Trophoblast cell (in vitro differentiated cells and primary cell): ENCODE measurements at regions not wholly inside any gene's neighbourhood (a gene's known extent, or its start where the extent isn't known, plus 50 kb on each side); places are given as distances from the start of the nearest gene placed in this dataset.

ENCODE experiments used
- DNase-seq, 2 donors: peaks; one replicate each; pipeline ENCODE4 v3.0.0-alpha.2; 2016
- H2AFZ ChIP-seq: 2 replicates; pipeline ENCODE4 v1.6.1; 2013; ENCODE audit warnings: low read length, moderate library complexity, mild to moderate bottlenecking; ENCODE audit not compliant: insufficient read depth, poor library complexity
- H2AK5ac ChIP-seq: 2 replicates; pipeline ENCODE4 v1.6.1; 2013; ENCODE audit warnings: mild to moderate bottlenecking, low read length
- H2BK120ac ChIP-seq: 2 replicates; pipeline ENCODE4 v1.6.1; 2013; ENCODE audit warnings: low read length, mild to moderate bottlenecking, moderate library complexity; ENCODE audit not compliant: insufficient read depth, poor library complexity
- H2BK12ac ChIP-seq: 2 replicates; pipeline ENCODE4 v1.6.1; 2013; ENCODE audit warnings: mild to moderate bottlenecking, low read length, moderate library complexity
- H2BK5ac ChIP-seq: 2 replicates; pipeline ENCODE4 v1.6.1; 2013; ENCODE audit warnings: low read length, low read depth, moderate library complexity, mild to moderate bottlenecking; ENCODE audit not compliant: poor library complexity
- H3K14ac ChIP-seq: 2 replicates; pipeline ENCODE4 v1.6.1; 2013; ENCODE audit warnings: mild to moderate bottlenecking, low read length
- H3K18ac ChIP-seq: 2 replicates; pipeline ENCODE4 v1.6.1; 2013; ENCODE audit warnings: mild to moderate bottlenecking, low read length
- H3K23ac ChIP-seq: 2 replicates; pipeline ENCODE4 v1.6.1; 2013; ENCODE audit warnings: low read length
- H3K27ac ChIP-seq: 2 replicates; pipeline ENCODE4 v1.5.1; 2013; ENCODE audit warnings: low read depth, mild to moderate bottlenecking, inconsistent platforms, low read length, moderate library complexity
- H3K27me3 ChIP-seq: 2 replicates; pipeline ENCODE4 v1.6.1; 2013; ENCODE audit warnings: inconsistent platforms, mild to moderate bottlenecking, low read length, moderate library complexity; ENCODE audit not compliant: insufficient read depth
- H3K36me3 ChIP-seq, 2 experiments: 1 replicate in 1 of 2; 2 replicates in 1 of 2; pipeline ENCODE4 v1.6.1; 2013; ENCODE audit warnings: low read length in 2 of 2, mild to moderate bottlenecking in 2 of 2, moderate library complexity in 1 of 2; ENCODE audit not compliant: insufficient read depth in 2 of 2, control insufficient read depth in 1 of 2
- H3K4ac ChIP-seq: 2 replicates; pipeline ENCODE4 v1.6.1; 2013; ENCODE audit warnings: low read depth, mild to moderate bottlenecking, low read length, moderate library complexity
- H3K4me1 ChIP-seq, 2 experiments: 1 replicate in 1 of 2; 2 replicates in 1 of 2; pipeline ENCODE4 v1.6.1; 2013; ENCODE audit warnings: low read length in 2 of 2, mild to moderate bottlenecking in 2 of 2, moderate library complexity in 1 of 2; ENCODE audit not compliant: insufficient read depth in 2 of 2, control insufficient read depth in 1 of 2
- H3K4me2 ChIP-seq: 2 replicates; pipeline ENCODE4 v1.6.1; 2013; ENCODE audit warnings: inconsistent platforms, mild to moderate bottlenecking, low read length, moderate library complexity
- H3K4me3 ChIP-seq: 2 replicates; pipeline ENCODE4 v1.5.1; 2013; ENCODE audit warnings: mild to moderate bottlenecking, low read depth, low read length, inconsistent platforms
- H3K79me1 ChIP-seq: one replicate; pipeline ENCODE4 v1.6.1; 2013; ENCODE audit warnings: low read length
- H3K79me2 ChIP-seq: 2 replicates; pipeline ENCODE4 v1.6.1; 2013; ENCODE audit warnings: low read length, mild to moderate bottlenecking; ENCODE audit not compliant: control insufficient read depth, insufficient read depth, poor library complexity
- H3K9ac ChIP-seq: 2 replicates; pipeline ENCODE4 v1.6.1; 2013; ENCODE audit warnings: mild to moderate bottlenecking, low read length
- H3K9me3 ChIP-seq: 2 replicates; pipeline ENCODE4 v1.6.1; 2013; ENCODE audit warnings: low read depth, mild to moderate bottlenecking, control low read depth, inconsistent platforms, low read length; ENCODE audit not compliant: insufficient read depth
- H4K12ac ChIP-seq: 2 replicates; pipeline ENCODE4 v1.6.1; 2013; ENCODE audit warnings: low read depth, mild to moderate bottlenecking, low read length, moderate library complexity
- H4K8ac ChIP-seq: 2 replicates; pipeline ENCODE4 v1.6.1; 2013; ENCODE audit warnings: low read depth, mild to moderate bottlenecking, low read length, moderate library complexity
- H4K91ac ChIP-seq: one replicate; pipeline ENCODE4 v1.6.1; 2013; ENCODE audit warnings: low read depth, mild to moderate bottlenecking, low read length, moderate library complexity
- WGBS: extraction: QIAGEN DNeasy Blood & Tissue Kit; methylation state at CpG from one replicate; pipeline ENCODE4 v1.1.7; 2013; ENCODE audit warnings: missing lambda C conversion rate; ENCODE audit not compliant: insufficient read length, insufficient coverage; ENCODE audit errors: extremely low coverage; 5-methylcytosine and 5-hydroxymethylcytosine counted together

DNA sequence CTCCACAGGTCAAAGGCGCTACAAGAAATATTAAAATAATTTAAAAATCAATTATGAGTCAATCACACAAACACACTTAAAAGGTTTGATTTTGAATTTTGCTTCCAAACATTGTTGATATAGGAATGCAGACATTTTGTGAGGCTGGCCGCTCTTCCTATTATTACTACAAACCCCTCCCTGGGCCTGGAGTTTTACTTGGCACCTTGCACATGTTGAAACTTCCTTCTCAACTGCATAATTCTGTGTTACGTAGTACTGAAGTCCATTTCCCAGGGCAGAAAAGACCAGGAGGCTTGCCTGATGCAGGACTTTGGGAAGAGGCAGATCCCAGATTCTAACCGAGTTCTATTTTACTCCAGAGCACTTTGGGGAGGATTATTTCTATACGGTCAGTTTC is 71.5 kb downstream of the CYTL1 start:
- Histone ChIP-seq H3K18ac (no peak overlapping the region), H3K4me3 (no peak overlapping the region), H3K9ac (no peak overlapping the region), H3K36me3 (no peaks in the 10 kb centered on the region), H3K4me1 (no peaks in the 10 kb centered on the region), H3K4me2 (no peak overlapping the region), H4K12ac (no peak overlapping the region), H3K23ac (no peak overlapping the region), H2BK120ac (no peak overlapping the region), H2AK5ac (no peak overlapping the region), H3K9me3 (peaks cover 7% of the 10 kb centered on the region), H3K14ac (no peak overlapping the region), H2BK5ac (no peak overlapping the region), H3K79me1 (no peaks in the 10 kb centered on the region), H4K8ac (no peak overlapping the region), H3K27ac (no peak overlapping the region), H2AFZ (no peak overlapping the region), H4K91ac (no peak overlapping the region), H3K4ac (no peak overlapping the region), H3K27me3 (no peaks in the 10 kb centered on the region), H3K79me2 (no peaks in the 10 kb centered on the region), H2BK12ac (no peak overlapping the region)
- no CpG with 5 or more reads among the region's 5 CpGs for WGBS
- no peak for DNase-seq

DNA sequence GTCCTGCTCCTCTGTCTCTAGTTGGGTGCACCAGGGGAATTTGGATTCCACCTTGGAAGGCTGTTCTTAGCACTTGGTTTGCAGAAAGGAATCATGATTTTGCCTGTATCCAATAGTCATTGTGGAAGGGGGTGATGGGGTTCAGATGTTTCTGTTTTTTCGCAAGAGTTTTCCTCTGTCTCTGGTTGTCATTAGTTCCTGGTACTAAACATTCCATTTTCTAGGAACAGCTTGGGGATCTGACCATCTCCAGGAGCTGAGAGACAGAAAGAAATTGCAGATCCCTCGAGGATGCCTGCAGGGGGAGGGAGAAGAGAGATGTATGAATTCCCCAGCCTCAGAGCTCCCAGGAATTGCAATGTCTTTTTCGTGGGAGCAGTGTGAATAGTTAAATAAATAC is 70.9 kb downstream of the CYTL1 start:
- Histone ChIP-seq H3K4me3 (no peak overlapping the region), H2BK12ac (no peak overlapping the region), H3K4me1 (no peaks in the 10 kb centered on the region), H4K91ac (no peak overlapping the region), H2BK120ac (no peak overlapping the region), H3K36me3 (no peaks in the 10 kb centered on the region), H3K9ac (no peak overlapping the region), H2BK5ac (no peak overlapping the region), H3K18ac (no peak overlapping the region), H3K4me2 (no peak overlapping the region), H2AFZ (no peak overlapping the region), H3K79me1 (no peaks in the 10 kb centered on the region), H3K9me3 (peaks cover 7% of the 10 kb centered on the region), H3K27me3 (no peaks in the 10 kb centered on the region), H4K12ac (no peak overlapping the region), H2AK5ac (no peak overlapping the region), H3K79me2 (no peaks in the 10 kb centered on the region), H3K27ac (no peak overlapping the region), H4K8ac (no peak overlapping the region), H3K23ac (no peak overlapping the region), H3K14ac (no peak overlapping the region), H3K4ac (no peak overlapping the region)
- no peak for DNase-seq
- WGBS, result no CpG with 5 or more reads among the region's 3 CpGs

DNA sequence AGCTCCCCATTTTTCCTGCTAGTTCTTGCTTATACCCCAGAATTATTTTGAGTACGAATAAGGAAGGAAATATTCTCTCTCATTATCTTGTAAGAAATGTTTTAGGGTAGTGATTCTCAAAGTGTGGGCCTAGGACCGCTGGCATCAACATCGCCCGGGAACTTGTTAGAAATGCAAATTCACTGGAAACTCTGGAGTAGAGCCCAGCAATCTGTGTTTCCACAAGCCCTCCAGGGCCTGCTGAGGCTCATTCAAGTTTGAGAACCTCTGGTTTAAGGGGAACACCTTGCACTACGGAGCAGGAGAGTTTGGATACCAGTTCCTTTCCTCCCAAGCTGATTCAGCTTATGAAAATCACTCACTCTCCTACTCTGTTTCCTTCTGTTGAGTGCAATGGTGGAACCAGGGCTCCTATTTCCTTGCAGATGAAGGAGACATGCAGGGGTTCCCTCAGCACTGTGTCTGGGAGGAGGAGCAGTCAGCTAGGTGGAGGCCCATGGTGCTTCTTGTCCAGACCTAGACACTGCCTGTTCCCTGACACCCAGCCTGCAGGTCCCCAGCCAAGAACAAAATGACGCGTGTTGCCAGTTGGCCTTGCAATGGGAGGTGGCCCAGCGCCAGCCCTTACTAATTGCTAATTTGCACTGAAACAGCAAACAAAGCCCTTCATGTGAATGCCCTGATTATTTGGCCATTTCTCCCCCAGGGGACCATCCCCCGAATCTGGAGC is 68.5 kb downstream of the CYTL1 start:
- H4K91ac ChIP-seq, result no peak overlapping the region
- no peak overlapping the region for H3K4ac ChIP-seq
- H2BK120ac ChIP-seq, result no peak overlapping the region
- no CpG with 5 or more reads among the region's 9 CpGs for WGBS
- H3K79me2 ChIP-seq, result no peaks in the 10 kb centered on the region
- no peak overlapping the region for H3K23ac ChIP-seq
- no peak overlapping the region for H4K12ac ChIP-seq
- no peak overlapping the region for H2BK12ac ChIP-seq
- H3K9me3 ChIP-seq, result peaks cover 1% of the 10 kb centered on the region
- no peak overlapping the region for H2BK5ac ChIP-seq
- H3K4me3 ChIP-seq, result no peak overlapping the region
- H2AK5ac ChIP-seq, result no peak overlapping the region
- H3K36me3 ChIP-seq, result no peaks in the 10 kb centered on the region
- H3K4me2 ChIP-seq, result no peak overlapping the region
- H3K27me3 ChIP-seq, result no peaks in the 10 kb centered on the region
- no peak overlapping the region for H3K14ac ChIP-seq
- no peak overlapping the region for H3K18ac ChIP-seq
- H2AFZ ChIP-seq, result no peak overlapping the region
- H3K79me1 ChIP-seq, result no peaks in the 10 kb centered on the region
- H3K9ac ChIP-seq, result no peak overlapping the region
- H3K27ac ChIP-seq, result no peak overlapping the region
- DNase-seq, result no peak
- no peaks in the 10 kb centered on the region for H3K4me1 ChIP-seq
- H4K8ac ChIP-seq, result no peak overlapping the region

DNA sequence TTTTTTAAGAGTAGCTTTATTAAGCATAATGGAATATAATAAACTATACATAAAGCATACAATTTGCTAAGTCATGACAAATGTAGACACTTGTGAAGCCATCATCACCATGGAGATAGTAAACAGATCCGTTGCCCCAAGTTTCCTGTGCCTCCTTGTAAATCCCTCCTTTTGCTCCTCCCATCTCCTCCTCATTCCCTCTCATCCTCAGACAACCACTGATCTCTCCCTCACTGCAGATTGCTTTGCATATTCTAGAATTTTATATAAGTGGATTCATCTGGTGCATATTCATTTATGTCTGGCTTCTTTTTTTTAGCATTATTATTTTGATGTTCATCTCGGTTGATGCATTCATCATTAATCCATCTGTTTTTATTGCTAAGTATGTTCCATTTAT is 67.0 kb downstream of the CYTL1 start:
- no CpG with 5 or more reads among the region's 2 CpGs for WGBS
- no peaks in the 10 kb centered on the region for H3K36me3 ChIP-seq

More for the DNA sequence above, 67.0 kb downstream of the CYTL1 start:
- Histone ChIP-seq H4K8ac (no peak overlapping the region), H3K9ac (no peak overlapping the region), H3K4ac (no peak overlapping the region), H3K79me2 (no peaks in the 10 kb centered on the region), H2BK120ac (no peak overlapping the region), H3K9me3 (no peaks in the 10 kb centered on the region), H3K14ac (no peak overlapping the region), H2BK12ac (no peak overlapping the region), H2AK5ac (no peak overlapping the region), H3K4me2 (no peak overlapping the region), H3K27ac (no peak overlapping the region), H2BK5ac (no peak overlapping the region), H3K79me1 (no peaks in the 10 kb centered on the region), H4K91ac (no peak overlapping the region), H2AFZ (no peak overlapping the region), H3K23ac (no peak overlapping the region), H3K4me1 (no peaks in the 10 kb centered on the region), H3K4me3 (no peak overlapping the region), H3K27me3 (no peaks in the 10 kb centered on the region), H4K12ac (no peak overlapping the region), H3K18ac (no peak overlapping the region)
- DNase-seq, result no peak
